ENCODE measurements at regions not wholly inside any gene's neighbourhood (a gene's known extent, or its start where the extent isn't known, plus 50 kb on each side); places are given as distances from the start of the nearest gene placed in this dataset.

- no peak for DNase-seq (ENCODE audit: low read depth, low spot score)
- TF ChIP-seq POLR2A (IDR thresholded peaks at IDR 0.05; ENCODE audit: low read depth, low read length) (no peak), GATA2 (IDR thresholded peaks at IDR 0.05; ENCODE audit: insufficient read depth, insufficient read length, low read depth, low read length) (no peak), FOS (IDR thresholded peaks at IDR 0.05; ENCODE audit: borderline replicate concordance, insufficient read depth, low read length) (no peak), MYC (IDR thresholded peaks at IDR 0.05; ENCODE audit: low read depth, low read length) (no peak), EZH2 (IDR thresholded peaks at IDR 0.05; ENCODE audit: borderline replicate concordance, low read depth, low read length, severe bottlenecking) (no peak), CTCF (IDR thresholded peaks at IDR 0.05; ENCODE audit: extremely low read depth in 1 of 2, insufficient read depth in 1 of 2, low read depth in 1 of 2, low read length in 2 of 2) (no peak), MAX (IDR thresholded peaks at IDR 0.05; ENCODE audit: insufficient read depth, insufficient read length) (no peak)
- H4K20me1 ChIP-seq (replicated peaks; ENCODE audit: control insufficient read depth, extremely low read depth, insufficient read depth, low read length) = no peaks in the 10 kb centered on the region
- H3K27me3 ChIP-seq (ENCODE audit: control insufficient read depth in 2 of 2, insufficient read depth in 2 of 2, low read length in 2 of 2) = no peaks in the 10 kb centered on the region
- H3K4me1 ChIP-seq (ENCODE audit: control insufficient read depth, extremely low read depth, insufficient read depth, low read length) = no peaks in the 10 kb centered on the region
- dilution Hi-C loops (cut with MboI; ENCODE audit: extremely low pct_ligation_motif_present, low sequenced_read_pairs) (no loop called here), intact Hi-C loops (cut with micrococcal nuclease) (no loop called here)
- no peaks in the 10 kb centered on the region for H3K9me3 ChIP-seq (replicated peaks; ENCODE audit: control insufficient read depth, insufficient read depth, low read length)
- H3K4me3 ChIP-seq (replicated peaks in 1 of 3; ENCODE audit: insufficient read depth in 1 of 3, low read depth in 1 of 3, low read length in 3 of 3) = no peak overlapping the region
- FAIRE-seq = no peak
- CTCF ChIA-PET = no interaction called here
- no peaks in the 10 kb centered on the region for H3K79me2 ChIP-seq (ENCODE audit: control insufficient read depth, insufficient read depth, low read length)
- H2AFZ ChIP-seq (ENCODE audit: low read depth, low read length) = no peak overlapping the region
- H3K9ac ChIP-seq (replicated peaks; ENCODE audit: extremely low read depth, insufficient read depth, low read length) = no peak overlapping the region
- H3K4me2 ChIP-seq (ENCODE audit: insufficient read depth, low read length) = no peak overlapping the region
- no peaks in the 10 kb centered on the region for H3K36me3 ChIP-seq (ENCODE audit: control insufficient read depth in 2 of 2, extremely low read depth in 1 of 2, insufficient read depth in 2 of 2, low read length in 2 of 2)
- no peaks in the 10 kb centered on the region for H3K9me1 ChIP-seq (replicated peaks; ENCODE audit: control insufficient read depth, extremely low read depth, insufficient read depth, low read length)
- H3K27ac ChIP-seq (ENCODE audit: insufficient read depth, low read depth, low read length) = no peak overlapping the region
- BruUV-seq (replicated peaks) = no TSS peak
- POLR2A ChIA-PET = no interaction called here
These were observed 235.7 kb upstream of the LDB2 start for GRCh38 chr4:17134100-17134499.
